Neural cell (in vitro differentiated cells): ENCODE measurements at regions not wholly inside any gene's neighbourhood (a gene's known extent, or its start where the extent isn't known, plus 50 kb on each side); places are given as distances from the start of the nearest gene placed in this dataset.

Experiments used
- H2AFZ ChIP-seq: fragments of 200-600, 300-800 bp; sonication (generic), shearing (Covaris generic); 2 replicates; pipeline ENCODE4 v1.6.0; 2014; ENCODE audit warnings: low read depth, mild to moderate bottlenecking, antibody characterized with exemption, low read length, moderate library complexity
- H3F3A ChIP-seq: fragments of 200-600 bp; shearing (Covaris generic); 2 replicates; pipeline ENCODE4 v1.6.1; 2016; ENCODE audit warnings: mild to moderate bottlenecking, moderate library complexity, mixed read lengths, antibody characterized with exemption, low read length; ENCODE audit not compliant: insufficient read depth, poor library complexity, severe bottlenecking
- H3K27ac ChIP-seq: fragments of 200-600, 300-800 bp; sonication (generic), shearing (Covaris generic); 2 replicates; pipeline ENCODE4 v1.5.1; 2014; ENCODE audit warnings: mild to moderate bottlenecking, low read length, moderate library complexity
- H3K27me3 ChIP-seq: fragments of 300-800, 200-600 bp; sonication (generic), shearing (Covaris generic); 2 replicates; pipeline ENCODE4 v1.6.0; 2014; ENCODE audit warnings: mild to moderate bottlenecking, low read depth, low read length, moderate library complexity; ENCODE audit not compliant: insufficient read depth
- H3K36me3 ChIP-seq: fragments of 300-800, 200-600 bp; sonication (generic), shearing (Covaris generic); 2 replicates; pipeline ENCODE4 v1.5.1; 2014; ENCODE audit warnings: mild to moderate bottlenecking, antibody characterized with exemption, low read length, moderate library complexity; ENCODE audit not compliant: insufficient read depth
- H3K4me2 ChIP-seq: fragments of 300-800, 200-600 bp; sonication (generic), shearing (Covaris generic); 2 replicates; pipeline ENCODE4 v1.6.0; 2014; ENCODE audit warnings: mild to moderate bottlenecking, low read length
- H3K4me3 ChIP-seq: fragments of 300-800, 200-600 bp; sonication (generic), shearing (Covaris generic); 2 replicates; pipeline ENCODE4 v1.5.1; 2014; ENCODE audit warnings: mild to moderate bottlenecking, low read length, moderate library complexity
- H3K79me2 ChIP-seq: fragments of 200-600 bp; shearing (Covaris generic); replicated peaks from 2 replicates; pipeline ENCODE4 v1.6.0; 2014; ENCODE audit warnings: mild to moderate bottlenecking, low read length, moderate library complexity; ENCODE audit not compliant: insufficient read depth
- H3K9ac ChIP-seq: fragments of 300-800, 200-600 bp; sonication (generic), shearing (Covaris generic); 2 replicates; pipeline ENCODE4 v1.6.1; 2016; ENCODE audit warnings: mild to moderate bottlenecking, low read length, mixed read lengths
- H3K9me2 ChIP-seq: fragments of 200-600 bp; shearing (Covaris generic); 2 replicates; pipeline ENCODE4 v1.6.1; 2016; ENCODE audit warnings: mild to moderate bottlenecking, low read length, mixed read lengths; ENCODE audit not compliant: insufficient read depth
- H3K9me3 ChIP-seq: fragments of 200-600, 300-800 bp; sonication (generic), shearing (Covaris generic); 2 replicates; pipeline ENCODE4 v1.6.1; 2016; ENCODE audit warnings: mild to moderate bottlenecking, mixed run types, low read length, moderate library complexity, mixed read lengths
- H4K20me1 ChIP-seq: fragments of 200-600 bp; shearing (Covaris generic); 2 replicates; pipeline ENCODE4 v1.6.1; 2016; ENCODE audit warnings: mild to moderate bottlenecking, mixed run types; ENCODE audit not compliant: insufficient read depth
- EP300 ChIP-seq: fragments of 450-650 bp; conservative IDR thresholded peaks from 2 replicates; pipeline ENCODE4 v1.6.1; 2014; ENCODE audit warnings: antibody characterized with exemption, mild to moderate bottlenecking, moderate library complexity; ENCODE audit not compliant: poor library complexity, severe bottlenecking
- EZH2 ChIP-seq: fragments of 200-600, 300-800 bp; shearing (Covaris generic), sonication (generic); IDR thresholded peaks from 2 replicates; pipeline ENCODE4 v1.6.1; 2014; ENCODE audit warnings: antibody characterized with exemption, low read length, borderline replicate concordance, mild to moderate bottlenecking; ENCODE audit not compliant: insufficient read depth, poor library complexity, severe bottlenecking
- MXI1 ChIP-seq: fragments of 450-650 bp; conservative IDR thresholded peaks from 2 replicates; pipeline ENCODE4 v1.6.1; 2014; ENCODE audit warnings: antibody characterized with exemption, mild to moderate bottlenecking; ENCODE audit not compliant: poor library complexity, severe bottlenecking
- POLR2AphosphoS5 ChIP-seq: IDR thresholded peaks from 2 replicates; pipeline ENCODE4 v1.6.1; 2012
- RAD21 ChIP-seq: fragments of 450-650 bp; conservative IDR thresholded peaks from 2 replicates; pipeline ENCODE4 v1.6.1; 2014; ENCODE audit warnings: antibody characterized with exemption, mild to moderate bottlenecking, moderate library complexity
- REST ChIP-seq: IDR thresholded peaks from 2 replicates; pipeline ENCODE4 v1.6.1; 2012; ENCODE audit warnings: borderline replicate concordance
- SMC3 ChIP-seq: fragments of 450-650 bp; conservative IDR thresholded peaks from 2 replicates; pipeline ENCODE4 v1.6.1; 2014; ENCODE audit warnings: antibody characterized with exemption, mild to moderate bottlenecking, moderate library complexity; ENCODE audit not compliant: poor library complexity
- TAF1 ChIP-seq: IDR thresholded peaks from 2 replicates; pipeline ENCODE4 v1.6.1; 2012; ENCODE audit warnings: low read depth
- TF ChIP-seq, protein P1 (sequence below): fragments of 450-650 bp; IDR thresholded peaks from 2 replicates; pipeline ENCODE4 v1.5.1; 2014; ENCODE audit warnings: antibody characterized with exemption, mild to moderate bottlenecking, moderate library complexity; ENCODE audit not compliant: poor library complexity, severe bottlenecking

DNA sequence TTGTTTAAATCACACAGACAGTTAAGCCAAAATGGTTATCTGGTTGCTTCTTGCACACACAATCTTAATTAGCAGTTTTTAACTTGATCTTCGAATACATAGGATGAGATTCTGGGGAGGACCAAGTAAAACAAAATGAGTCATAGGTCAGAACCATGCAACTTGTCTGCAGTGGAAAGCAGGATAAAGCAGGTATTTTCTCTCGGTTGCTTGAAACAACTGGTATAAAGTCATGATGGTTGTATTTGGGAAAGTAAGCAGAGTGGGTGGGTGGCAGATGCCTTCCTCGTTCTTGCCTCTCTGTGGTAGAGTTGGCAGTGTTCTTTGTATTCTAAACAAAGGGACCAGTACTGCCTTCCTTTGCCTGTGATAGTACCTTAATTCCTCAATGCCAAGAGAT is 167.0 kb downstream of the COG6 start:
- Histone ChIP-seq H3K9me3 (no peaks in the 10 kb centered on the region), H3F3A (no peaks in the 10 kb centered on the region), H3K9ac (no peak overlapping the region), H3K9me2 (no peaks in the 10 kb centered on the region), H3K79me2 (no peaks in the 10 kb centered on the region), H3K27me3 (no peaks in the 10 kb centered on the region), H4K20me1 (no peaks in the 10 kb centered on the region), H3K4me2 (no peak overlapping the region), H2AFZ (no peak overlapping the region), H3K36me3 (no peaks in the 10 kb centered on the region), H3K27ac (no peak overlapping the region), H3K4me3 (no peak overlapping the region)
- TF ChIP-seq, protein P1, sequence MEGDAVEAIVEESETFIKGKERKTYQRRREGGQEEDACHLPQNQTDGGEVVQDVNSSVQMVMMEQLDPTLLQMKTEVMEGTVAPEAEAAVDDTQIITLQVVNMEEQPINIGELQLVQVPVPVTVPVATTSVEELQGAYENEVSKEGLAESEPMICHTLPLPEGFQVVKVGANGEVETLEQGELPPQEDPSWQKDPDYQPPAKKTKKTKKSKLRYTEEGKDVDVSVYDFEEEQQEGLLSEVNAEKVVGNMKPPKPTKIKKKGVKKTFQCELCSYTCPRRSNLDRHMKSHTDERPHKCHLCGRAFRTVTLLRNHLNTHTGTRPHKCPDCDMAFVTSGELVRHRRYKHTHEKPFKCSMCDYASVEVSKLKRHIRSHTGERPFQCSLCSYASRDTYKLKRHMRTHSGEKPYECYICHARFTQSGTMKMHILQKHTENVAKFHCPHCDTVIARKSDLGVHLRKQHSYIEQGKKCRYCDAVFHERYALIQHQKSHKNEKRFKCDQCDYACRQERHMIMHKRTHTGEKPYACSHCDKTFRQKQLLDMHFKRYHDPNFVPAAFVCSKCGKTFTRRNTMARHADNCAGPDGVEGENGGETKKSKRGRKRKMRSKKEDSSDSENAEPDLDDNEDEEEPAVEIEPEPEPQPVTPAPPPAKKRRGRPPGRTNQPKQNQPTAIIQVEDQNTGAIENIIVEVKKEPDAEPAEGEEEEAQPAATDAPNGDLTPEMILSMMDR, result no peak
- TF ChIP-seq SMC3, result no peak
- no peak for TF ChIP-seq EZH2
- TF ChIP-seq POLR2AphosphoS5, result no peak
- TF ChIP-seq TAF1, result no peak
- no peak for TF ChIP-seq EP300
- TF ChIP-seq RAD21, result no peak
- no peak for TF ChIP-seq REST
- TF ChIP-seq MXI1, result no peak

- H3K4me2 ChIP-seq, result no peak overlapping the region
Observed at GRCh38 chr13:39823063-39823713, 167.7 kb downstream of the COG6 start.

More at GRCh38 chr13:39823063-39823713, 167.7 kb downstream of the COG6 start:
- no peaks in the 10 kb centered on the region for H3K9me2 ChIP-seq
- H3K4me3 ChIP-seq, result no peak overlapping the region
- no peaks in the 10 kb centered on the region for H3K27me3 ChIP-seq
- no peaks in the 10 kb centered on the region for H3K36me3 ChIP-seq
- TF ChIP-seq EZH2 (no peak), TAF1 (no peak), REST (no peak)
- no peak overlapping the region for H2AFZ ChIP-seq
- no peaks in the 10 kb centered on the region for H3F3A ChIP-seq
- H4K20me1 ChIP-seq, result no peaks in the 10 kb centered on the region
- H3K27ac ChIP-seq, result no peak overlapping the region
- no peaks in the 10 kb centered on the region for H3K79me2 ChIP-seq
- no peaks in the 10 kb centered on the region for H3K9me3 ChIP-seq
- H3K9ac ChIP-seq, result no peak overlapping the region
